Osteocyte (in vitro differentiated cells): ENCODE measurements at regions not wholly inside any gene's neighbourhood (a gene's known extent, or its start where the extent isn't known, plus 50 kb on each side); places are given as distances from the start of the nearest gene placed in this dataset.

ENCODE experiments used
- DNase-seq: peaks from one replicate; pipeline ENCODE4 v3.0.0; 2021; ENCODE audit warnings: mixed read lengths; ENCODE audit not compliant: unreplicated experiment; ENCODE audit errors: extremely low spot score
- H3K27ac Mint-ChIP-seq: one replicate; pipeline ENCODE4 v1.8.0; 2021; ENCODE audit warnings: mild to moderate bottlenecking, mixed read lengths; ENCODE audit not compliant: unreplicated experiment
- H3K27me3 Mint-ChIP-seq: one replicate; pipeline ENCODE4 v1.8.0; 2021; ENCODE audit warnings: mixed read lengths; ENCODE audit not compliant: unreplicated experiment
- H3K36me3 Mint-ChIP-seq: one replicate; pipeline ENCODE4 v1.8.0; 2021; ENCODE audit warnings: mixed read lengths; ENCODE audit not compliant: unreplicated experiment
- H3K4me1 Mint-ChIP-seq: one replicate; pipeline ENCODE4 v1.8.0; 2021; ENCODE audit warnings: mixed read lengths; ENCODE audit not compliant: unreplicated experiment
- H3K4me3 Mint-ChIP-seq: one replicate; pipeline ENCODE4 v1.8.0; 2021; ENCODE audit warnings: mild to moderate bottlenecking, moderate library complexity, mixed read lengths; ENCODE audit not compliant: unreplicated experiment
- H3K9me3 Mint-ChIP-seq: one replicate; pipeline ENCODE4 v1.8.0; 2021; ENCODE audit warnings: mixed read lengths; ENCODE audit not compliant: unreplicated experiment
- TF ChIP-seq, protein P1 (sequence below): fragments of 200-600 bp; sonication (generic); IDR thresholded peaks from 2 replicates; pipeline ENCODE4 v1.5.0; 2021; ENCODE audit warnings: antibody characterized with exemption, mild to moderate bottlenecking, moderate library complexity

- Mint-ChIP-seq H3K4me1 (no peaks in the 10 kb centered on the region), H3K9me3 (no peaks in the 10 kb centered on the region), H3K27me3 (peaks cover 14% of the 10 kb centered on the region), H3K4me3 (no peak overlapping the region), H3K27ac (no peak overlapping the region), H3K36me3 (no peaks in the 10 kb centered on the region)
- no peak for DNase-seq
- TF ChIP-seq, protein P1, sequence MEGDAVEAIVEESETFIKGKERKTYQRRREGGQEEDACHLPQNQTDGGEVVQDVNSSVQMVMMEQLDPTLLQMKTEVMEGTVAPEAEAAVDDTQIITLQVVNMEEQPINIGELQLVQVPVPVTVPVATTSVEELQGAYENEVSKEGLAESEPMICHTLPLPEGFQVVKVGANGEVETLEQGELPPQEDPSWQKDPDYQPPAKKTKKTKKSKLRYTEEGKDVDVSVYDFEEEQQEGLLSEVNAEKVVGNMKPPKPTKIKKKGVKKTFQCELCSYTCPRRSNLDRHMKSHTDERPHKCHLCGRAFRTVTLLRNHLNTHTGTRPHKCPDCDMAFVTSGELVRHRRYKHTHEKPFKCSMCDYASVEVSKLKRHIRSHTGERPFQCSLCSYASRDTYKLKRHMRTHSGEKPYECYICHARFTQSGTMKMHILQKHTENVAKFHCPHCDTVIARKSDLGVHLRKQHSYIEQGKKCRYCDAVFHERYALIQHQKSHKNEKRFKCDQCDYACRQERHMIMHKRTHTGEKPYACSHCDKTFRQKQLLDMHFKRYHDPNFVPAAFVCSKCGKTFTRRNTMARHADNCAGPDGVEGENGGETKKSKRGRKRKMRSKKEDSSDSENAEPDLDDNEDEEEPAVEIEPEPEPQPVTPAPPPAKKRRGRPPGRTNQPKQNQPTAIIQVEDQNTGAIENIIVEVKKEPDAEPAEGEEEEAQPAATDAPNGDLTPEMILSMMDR: no peak
Observed at GRCh38 chr4:112931001-112931400, 118.5 kb upstream of the ANK2 start.

DNA sequence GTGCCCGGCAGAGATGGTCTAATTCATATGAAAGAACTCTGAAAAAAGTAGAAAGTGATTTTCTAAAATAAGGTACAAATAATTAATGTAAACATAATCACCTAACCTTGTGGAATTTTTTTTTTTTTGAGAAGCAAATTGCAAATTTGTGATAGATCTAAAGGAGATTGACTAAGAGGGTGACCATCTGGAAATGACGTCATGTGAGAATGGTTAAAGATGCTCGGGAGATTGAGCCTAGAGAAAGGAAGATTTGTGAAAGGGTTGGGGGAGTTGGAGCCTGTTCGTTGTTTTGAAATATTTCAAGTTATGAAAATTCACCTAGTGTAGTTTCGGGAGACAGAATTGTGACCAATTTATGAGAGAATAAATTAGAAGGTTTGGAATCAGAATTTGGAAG lies 115.7 kb upstream of the ANK2 start:
- no peaks in the 10 kb centered on the region for H3K9me3 Mint-ChIP-seq
- no peaks in the 10 kb centered on the region for H3K4me1 Mint-ChIP-seq
- H3K4me3 Mint-ChIP-seq: no peak overlapping the region
- TF ChIP-seq, protein P1: no peak
- no peaks in the 10 kb centered on the region for H3K36me3 Mint-ChIP-seq
- no peak overlapping the region for H3K27ac Mint-ChIP-seq
- no peak for DNase-seq
- H3K27me3 Mint-ChIP-seq: peaks cover 14% of the 10 kb centered on the region

- no peak overlapping the region for H3K4me3 Mint-ChIP-seq
- no peaks in the 10 kb centered on the region for H3K9me3 Mint-ChIP-seq
- no peaks in the 10 kb centered on the region for H3K4me1 Mint-ChIP-seq
- TF ChIP-seq, protein P1: peak; percentile 85
- H3K36me3 Mint-ChIP-seq: no peaks in the 10 kb centered on the region
- H3K27me3 Mint-ChIP-seq: peaks cover 28% of the 10 kb centered on the region
- H3K27ac Mint-ChIP-seq: no peak overlapping the region
- no peak for DNase-seq
Observed at GRCh38 chr4:112938461-112939058, 110.9 kb upstream of the ANK2 start.

DNA sequence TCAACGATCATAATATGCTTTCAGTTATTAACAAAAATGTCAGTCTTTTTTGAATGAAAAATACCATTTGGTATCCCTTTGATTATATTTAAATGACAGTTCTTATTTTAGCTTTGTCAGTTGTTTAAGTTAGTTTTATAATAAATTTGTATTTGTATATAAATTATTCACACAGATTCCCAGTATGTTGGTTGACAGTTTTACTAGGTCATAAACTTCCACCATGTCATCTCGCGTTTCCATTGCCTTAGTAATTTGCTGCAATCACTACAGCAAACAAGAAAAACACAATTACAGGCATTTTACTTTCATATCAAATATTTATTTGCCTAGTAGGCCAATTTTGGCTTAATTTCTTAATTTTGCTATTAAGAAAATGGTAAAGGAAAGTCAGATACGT lies 109.6 kb upstream of the ANK2 start:
- H3K4me3 Mint-ChIP-seq: no peak overlapping the region
- DNase-seq: no peak
- no peaks in the 10 kb centered on the region for H3K4me1 Mint-ChIP-seq
- TF ChIP-seq, protein P1: no peak
- H3K36me3 Mint-ChIP-seq: no peaks in the 10 kb centered on the region
- no peaks in the 10 kb centered on the region for H3K9me3 Mint-ChIP-seq
- no peak overlapping the region for H3K27ac Mint-ChIP-seq
- peaks cover 25% of the 10 kb centered on the region for H3K27me3 Mint-ChIP-seq

DNA sequence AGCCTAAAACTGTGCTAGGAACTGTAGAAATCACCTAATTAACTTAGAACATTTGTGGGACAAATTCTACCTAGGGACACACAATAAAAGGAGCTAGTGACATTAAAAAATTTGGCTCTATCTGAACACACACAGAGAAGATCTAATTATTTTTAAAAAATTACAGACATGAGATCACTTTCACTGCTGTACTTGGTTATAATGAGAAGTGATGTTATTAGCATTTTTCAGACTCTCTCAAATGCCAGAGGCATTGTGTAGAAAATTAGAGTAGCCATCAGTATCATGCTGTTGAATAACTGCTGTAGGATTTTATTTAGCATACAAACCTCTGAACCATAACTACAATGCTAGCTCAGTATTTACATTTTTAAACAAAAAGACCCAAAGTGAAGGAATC lies 109.1 kb upstream of the ANK2 start:
- Mint-ChIP-seq H3K27me3 (peaks cover 24% of the 10 kb centered on the region), H3K27ac (no peak overlapping the region), H3K9me3 (no peaks in the 10 kb centered on the region), H3K4me1 (no peaks in the 10 kb centered on the region), H3K4me3 (no peak overlapping the region), H3K36me3 (no peaks in the 10 kb centered on the region)
- TF ChIP-seq, protein P1: no peak
- no peak for DNase-seq
